ENCODE measurements at regions not wholly inside any gene's neighbourhood (a gene's known extent, or its start where the extent isn't known, plus 50 kb on each side); places are given as distances from the start of the nearest gene placed in this dataset.

DNA sequence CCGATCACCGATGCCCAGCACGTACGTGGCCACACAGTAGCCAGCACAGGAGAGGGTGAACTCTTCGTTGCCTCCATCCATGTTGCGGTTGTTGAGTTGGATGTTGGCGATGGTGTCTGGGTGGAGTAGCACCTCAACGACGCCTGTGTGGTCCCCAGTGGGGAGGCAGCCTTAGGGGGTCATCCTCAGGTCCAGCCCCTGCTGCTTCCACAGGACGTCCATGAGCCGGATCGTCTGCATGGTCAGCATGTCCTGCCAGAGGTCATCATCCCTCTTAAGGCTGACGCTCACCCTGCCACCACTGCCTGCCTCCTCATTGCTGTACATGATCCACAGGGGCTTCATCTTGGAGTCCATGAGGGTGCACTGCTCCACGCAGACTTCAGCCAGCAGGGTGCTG is 369.3 kb downstream of the CMPK2 start:
- Histone ChIP-seq H3K9me2 (ENCODE audit: insufficient read depth, low read length) (no peaks in the 10 kb centered on the region), H3K27ac (ENCODE audit: low read length) (no peak overlapping the region), H3K4me2 (ENCODE audit: low read length) (no peak overlapping the region), H2AFZ (ENCODE audit: low read depth, low read length) (no peak overlapping the region), H3K9me3 (ENCODE audit: low read length) (no peaks in the 10 kb centered on the region), H3K4me3 (ENCODE audit: low read length) (no peak overlapping the region), H4K20me1 (ENCODE audit: insufficient read depth) (no peaks in the 10 kb centered on the region), H3K79me2 (replicated peaks; ENCODE audit: insufficient read depth, low read length) (no peaks in the 10 kb centered on the region), H3K9ac (ENCODE audit: low read length) (no peak overlapping the region), H3F3A (ENCODE audit: insufficient read depth, low read length, poor library complexity, severe bottlenecking) (no peaks in the 10 kb centered on the region), H3K27me3 (ENCODE audit: insufficient read depth, low read depth, low read length) (no peaks in the 10 kb centered on the region), H3K36me3 (ENCODE audit: insufficient read depth, low read length) (no peaks in the 10 kb centered on the region)
- TF ChIP-seq, protein P1, sequence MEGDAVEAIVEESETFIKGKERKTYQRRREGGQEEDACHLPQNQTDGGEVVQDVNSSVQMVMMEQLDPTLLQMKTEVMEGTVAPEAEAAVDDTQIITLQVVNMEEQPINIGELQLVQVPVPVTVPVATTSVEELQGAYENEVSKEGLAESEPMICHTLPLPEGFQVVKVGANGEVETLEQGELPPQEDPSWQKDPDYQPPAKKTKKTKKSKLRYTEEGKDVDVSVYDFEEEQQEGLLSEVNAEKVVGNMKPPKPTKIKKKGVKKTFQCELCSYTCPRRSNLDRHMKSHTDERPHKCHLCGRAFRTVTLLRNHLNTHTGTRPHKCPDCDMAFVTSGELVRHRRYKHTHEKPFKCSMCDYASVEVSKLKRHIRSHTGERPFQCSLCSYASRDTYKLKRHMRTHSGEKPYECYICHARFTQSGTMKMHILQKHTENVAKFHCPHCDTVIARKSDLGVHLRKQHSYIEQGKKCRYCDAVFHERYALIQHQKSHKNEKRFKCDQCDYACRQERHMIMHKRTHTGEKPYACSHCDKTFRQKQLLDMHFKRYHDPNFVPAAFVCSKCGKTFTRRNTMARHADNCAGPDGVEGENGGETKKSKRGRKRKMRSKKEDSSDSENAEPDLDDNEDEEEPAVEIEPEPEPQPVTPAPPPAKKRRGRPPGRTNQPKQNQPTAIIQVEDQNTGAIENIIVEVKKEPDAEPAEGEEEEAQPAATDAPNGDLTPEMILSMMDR (IDR thresholded peaks at IDR 0.05; ENCODE audit: poor library complexity, severe bottlenecking): no peak

GRCh38 chr2:6497048-6497447 is 368.7 kb downstream of the CMPK2 start:
- TF ChIP-seq RAD21 (conservative IDR thresholded peaks at IDR 0.05) (no peak), POLR2AphosphoS5 (IDR thresholded peaks at IDR 0.05) (no peak)
- H3K9me3 ChIP-seq (ENCODE audit: low read length): no peaks in the 10 kb centered on the region
- H3K4me2 ChIP-seq (ENCODE audit: low read length): no peak overlapping the region
- no peaks in the 10 kb centered on the region for H3K9me2 ChIP-seq (ENCODE audit: insufficient read depth, low read length)
- H3K79me2 ChIP-seq (replicated peaks; ENCODE audit: insufficient read depth, low read length): no peaks in the 10 kb centered on the region
- no peak overlapping the region for H3K4me3 ChIP-seq (ENCODE audit: low read length)
- H3K36me3 ChIP-seq (ENCODE audit: insufficient read depth, low read length): no peaks in the 10 kb centered on the region
- H3K27ac ChIP-seq (ENCODE audit: low read length): no peak overlapping the region
- no peak overlapping the region for H2AFZ ChIP-seq (ENCODE audit: low read depth, low read length)
- H3K27me3 ChIP-seq (ENCODE audit: insufficient read depth, low read depth, low read length): no peaks in the 10 kb centered on the region
- H3K9ac ChIP-seq (ENCODE audit: low read length): no peak overlapping the region
- no peaks in the 10 kb centered on the region for H4K20me1 ChIP-seq (ENCODE audit: insufficient read depth)
- peaks cover 3% of the 10 kb centered on the region for H3F3A ChIP-seq (ENCODE audit: insufficient read depth, low read length, poor library complexity, severe bottlenecking)

DNA sequence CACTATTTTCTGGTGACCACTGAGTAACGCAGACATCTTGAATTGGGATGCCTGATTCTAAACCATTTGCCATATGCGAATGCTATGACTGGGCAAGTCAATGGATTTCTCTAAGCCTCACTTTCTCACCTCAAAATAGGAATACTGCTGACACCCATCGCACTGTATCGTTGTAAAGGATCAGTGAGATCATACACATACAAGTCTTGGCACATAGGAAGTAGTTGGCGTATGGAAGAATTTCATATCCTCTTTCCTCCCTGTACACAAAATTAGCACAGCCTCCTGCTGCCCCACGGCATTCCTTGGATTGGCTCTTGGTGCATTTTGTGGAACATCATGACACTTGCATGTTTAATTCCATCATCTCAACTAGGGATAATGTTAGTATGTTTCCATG is 366.9 kb downstream of the CMPK2 start:
- Histone ChIP-seq H3F3A (ENCODE audit: insufficient read depth, low read length, poor library complexity, severe bottlenecking) (peaks cover 5% of the 10 kb centered on the region), H4K20me1 (ENCODE audit: insufficient read depth) (no peaks in the 10 kb centered on the region), H3K4me3 (ENCODE audit: low read length) (no peak overlapping the region), H3K27me3 (ENCODE audit: insufficient read depth, low read depth, low read length) (no peaks in the 10 kb centered on the region), H3K36me3 (ENCODE audit: insufficient read depth, low read length) (no peaks in the 10 kb centered on the region), H3K79me2 (replicated peaks; ENCODE audit: insufficient read depth, low read length) (no peaks in the 10 kb centered on the region), H3K9me3 (ENCODE audit: low read length) (no peaks in the 10 kb centered on the region), H3K4me2 (ENCODE audit: low read length) (no peak overlapping the region), H3K9me2 (ENCODE audit: insufficient read depth, low read length) (no peaks in the 10 kb centered on the region), H3K27ac (ENCODE audit: low read length) (peak overlapping the region; percentile 62), H3K9ac (ENCODE audit: low read length) (no peak overlapping the region), H2AFZ (ENCODE audit: low read depth, low read length) (no peak overlapping the region)
- no peak for TF ChIP-seq POLR2AphosphoS5 (IDR thresholded peaks at IDR 0.05)
- no peak for TF ChIP-seq TAF1 (IDR thresholded peaks at IDR 0.05; ENCODE audit: low read depth)
- TF ChIP-seq REST (IDR thresholded peaks at IDR 0.05; ENCODE audit: borderline replicate concordance): no peak
- TF ChIP-seq, protein P1 (IDR thresholded peaks at IDR 0.05; ENCODE audit: poor library complexity, severe bottlenecking): no peak
- TF ChIP-seq EZH2 (IDR thresholded peaks at IDR 0.05; ENCODE audit: borderline replicate concordance, insufficient read depth, low read length, poor library complexity, severe bottlenecking): no peak
- no peak for TF ChIP-seq MXI1 (conservative IDR thresholded peaks at IDR 0.05; ENCODE audit: poor library complexity, severe bottlenecking)
- no peak for TF ChIP-seq EP300 (conservative IDR thresholded peaks at IDR 0.05; ENCODE audit: poor library complexity, severe bottlenecking)
- TF ChIP-seq SMC3 (conservative IDR thresholded peaks at IDR 0.05; ENCODE audit: poor library complexity): no peak
- TF ChIP-seq RAD21 (conservative IDR thresholded peaks at IDR 0.05): no peak

Measured in neural cell (in vitro differentiated cells).